Ramos (cell line): ENCODE measurements at regions not wholly inside any gene's neighbourhood (a gene's known extent, or its start where the extent isn't known, plus 50 kb on each side); places are given as distances from the start of the nearest gene placed in this dataset.

Experiments used
- in situ Hi-C: fragments of 300-500 bp; cut with MboI; formaldehyde crosslinking; loops from one replicate; pipeline ENCODE4 v1.14.3; 2022; ENCODE audit warnings: low sequenced_read_pairs; ENCODE audit not compliant: unreplicated experiment

- in situ Hi-C loops, result no loop called here
Observed at GRCh38 chr1:194289569-194290266, 1103.3 kb upstream of the B3GALT2 start.

GRCh38 chr1:194288238-194288637, 1101.8 kb upstream of the B3GALT2 start:
- in situ Hi-C loops, result no loop called here

- in situ Hi-C loops, result no loop called here
Observed at GRCh38 chr1:194281376-194281775, 1095.0 kb upstream of the B3GALT2 start.

- in situ Hi-C loops, result no loop called here
Observed at GRCh38 chr1:194280463-194280862, 1094.0 kb upstream of the B3GALT2 start.

GRCh38 chr1:194279975-194280374, 1093.6 kb upstream of the B3GALT2 start:
- in situ Hi-C loops, result no loop called here

- in situ Hi-C loops, result no loop called here
Observed at GRCh38 chr1:194277927-194278326, 1091.5 kb upstream of the B3GALT2 start.

GRCh38 chr1:194273660-194274059, 1087.2 kb upstream of the B3GALT2 start:
- in situ Hi-C loops, result no loop called here

- in situ Hi-C loops, result no loop called here
Observed at GRCh38 chr1:194268839-194269238, 1082.4 kb upstream of the B3GALT2 start.

- in situ Hi-C loops, result no loop called here
Observed at GRCh38 chr1:194267021-194267420, 1080.6 kb upstream of the B3GALT2 start.

GRCh38 chr1:194256010-194256409, 1069.6 kb upstream of the B3GALT2 start:
- in situ Hi-C loops, result no loop called here

GRCh38 chr1:194252199-194252598, 1065.8 kb upstream of the B3GALT2 start:
- in situ Hi-C loops, result no loop called here

GRCh38 chr1:194241215-194241614, 1054.8 kb upstream of the B3GALT2 start:
- in situ Hi-C loops, result no loop called here

GRCh38 chr1:194233069-194233468, 1046.7 kb upstream of the B3GALT2 start:
- in situ Hi-C loops, result no loop called here

GRCh38 chr1:194230351-194231144, 1044.1 kb upstream of the B3GALT2 start:
- in situ Hi-C loops, result no loop called here

- in situ Hi-C loops, result no loop called here
Observed at GRCh38 chr1:194228427-194228826, 1042.0 kb upstream of the B3GALT2 start.

- in situ Hi-C loops, result no loop called here
Observed at GRCh38 chr1:194227161-194227560, 1040.7 kb upstream of the B3GALT2 start.

- in situ Hi-C loops, result no loop called here
Observed at GRCh38 chr1:194225821-194226220, 1039.4 kb upstream of the B3GALT2 start.

- in situ Hi-C loops, result no loop called here
Observed at GRCh38 chr1:194223596-194223995, 1037.2 kb upstream of the B3GALT2 start.

- in situ Hi-C loops, result no loop called here
Observed at GRCh38 chr1:194215448-194215847, 1029.0 kb upstream of the B3GALT2 start.

GRCh38 chr1:194214735-194215134, 1028.3 kb upstream of the B3GALT2 start:
- in situ Hi-C loops, result no loop called here

- in situ Hi-C loops, result no loop called here
Observed at GRCh38 chr1:194209920-194210319, 1023.5 kb upstream of the B3GALT2 start.

GRCh38 chr1:194208674-194209073, 1022.3 kb upstream of the B3GALT2 start:
- in situ Hi-C loops, result no loop called here
